HL-60 (cell line): ENCODE measurements at regions not wholly inside any gene's neighbourhood (a gene's known extent, or its start where the extent isn't known, plus 50 kb on each side); places are given as distances from the start of the nearest gene placed in this dataset.

Experiments used
- DNase-seq, 2 experiments: peaks; one replicate each; pipeline ENCODE4 v3.0.0-alpha.2; 2010 to 2020; ENCODE audit warnings: low read depth in 1 of 2, low spot score in 1 of 2
- H3K27ac ChIP-seq: fragments of 250-450 bp; sonication (Bioruptor Pico); replicated peaks from 2 replicates; pipeline ENCODE4 v1.5.1; 2020; ENCODE audit warnings: mild to moderate bottlenecking, moderate library complexity
- H3K27me3 ChIP-seq: fragments of 250-450 bp; sonication (Bioruptor Pico); 2 replicates; pipeline ENCODE4 v1.5.1; 2021; ENCODE audit warnings: mild to moderate bottlenecking, moderate library complexity; ENCODE audit not compliant: insufficient read depth, poor library complexity, severe bottlenecking
- H3K4me3 ChIP-seq: replicated peaks from 2 replicates; pipeline ENCODE4 v1.5.1; 2011; ENCODE audit warnings: mild to moderate bottlenecking, control low read depth, low read length; ENCODE audit not compliant: insufficient read depth
- GABPA ChIP-seq: IDR thresholded peaks from 2 replicates; pipeline ENCODE4 v1.6.1; 2012; ENCODE audit warnings: low read depth
- POLR2AphosphoS5 ChIP-seq: IDR thresholded peaks from 2 replicates; pipeline ENCODE4 v1.6.1; 2012; ENCODE audit warnings: low read depth
- SPI1 ChIP-seq: IDR thresholded peaks from 2 replicates; pipeline ENCODE4 v1.6.1; 2012; ENCODE audit warnings: low read depth, mild to moderate bottlenecking, borderline replicate concordance
- TF ChIP-seq, protein P1 (sequence below): IDR thresholded peaks from one replicate; pipeline ENCODE4 v1.5.1; 2011; ENCODE audit warnings: low read length, control low read depth, inconsistent platforms; ENCODE audit not compliant: insufficient read depth
- TF ChIP-seq, protein P2 (sequence below): IDR thresholded peaks from 2 replicates; pipeline ENCODE4 v1.6.1; 2012; ENCODE audit warnings: low read depth; ENCODE audit not compliant: insufficient replicate concordance

DNA sequence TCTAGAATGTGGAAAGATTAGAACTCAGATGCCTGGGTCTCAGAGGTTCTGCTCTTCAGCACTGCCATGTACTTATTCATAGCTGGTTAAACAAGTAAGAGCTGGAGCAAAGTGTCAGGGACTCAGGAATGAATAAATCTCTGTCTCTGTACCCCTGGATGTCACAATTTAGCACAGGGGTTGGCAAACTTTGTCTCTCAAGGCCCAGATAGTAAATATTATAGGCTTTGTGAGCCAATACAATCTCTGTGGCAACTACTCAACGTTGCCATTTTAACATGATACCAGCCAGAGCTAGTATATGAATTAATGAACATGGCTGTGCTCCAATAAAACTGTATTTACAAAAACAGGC lies 220.3 kb upstream of the MON1B start:
- DNase-seq, result no peak
- Histone ChIP-seq H3K27me3 (no peaks in the 10 kb centered on the region), H3K4me3 (no peak overlapping the region), H3K27ac (no peak overlapping the region)
- TF ChIP-seq GABPA (no peak), SPI1 (no peak), POLR2AphosphoS5 (no peak)
- TF ChIP-seq, protein P1, sequence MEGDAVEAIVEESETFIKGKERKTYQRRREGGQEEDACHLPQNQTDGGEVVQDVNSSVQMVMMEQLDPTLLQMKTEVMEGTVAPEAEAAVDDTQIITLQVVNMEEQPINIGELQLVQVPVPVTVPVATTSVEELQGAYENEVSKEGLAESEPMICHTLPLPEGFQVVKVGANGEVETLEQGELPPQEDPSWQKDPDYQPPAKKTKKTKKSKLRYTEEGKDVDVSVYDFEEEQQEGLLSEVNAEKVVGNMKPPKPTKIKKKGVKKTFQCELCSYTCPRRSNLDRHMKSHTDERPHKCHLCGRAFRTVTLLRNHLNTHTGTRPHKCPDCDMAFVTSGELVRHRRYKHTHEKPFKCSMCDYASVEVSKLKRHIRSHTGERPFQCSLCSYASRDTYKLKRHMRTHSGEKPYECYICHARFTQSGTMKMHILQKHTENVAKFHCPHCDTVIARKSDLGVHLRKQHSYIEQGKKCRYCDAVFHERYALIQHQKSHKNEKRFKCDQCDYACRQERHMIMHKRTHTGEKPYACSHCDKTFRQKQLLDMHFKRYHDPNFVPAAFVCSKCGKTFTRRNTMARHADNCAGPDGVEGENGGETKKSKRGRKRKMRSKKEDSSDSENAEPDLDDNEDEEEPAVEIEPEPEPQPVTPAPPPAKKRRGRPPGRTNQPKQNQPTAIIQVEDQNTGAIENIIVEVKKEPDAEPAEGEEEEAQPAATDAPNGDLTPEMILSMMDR, result no peak
- TF ChIP-seq, protein P2, sequence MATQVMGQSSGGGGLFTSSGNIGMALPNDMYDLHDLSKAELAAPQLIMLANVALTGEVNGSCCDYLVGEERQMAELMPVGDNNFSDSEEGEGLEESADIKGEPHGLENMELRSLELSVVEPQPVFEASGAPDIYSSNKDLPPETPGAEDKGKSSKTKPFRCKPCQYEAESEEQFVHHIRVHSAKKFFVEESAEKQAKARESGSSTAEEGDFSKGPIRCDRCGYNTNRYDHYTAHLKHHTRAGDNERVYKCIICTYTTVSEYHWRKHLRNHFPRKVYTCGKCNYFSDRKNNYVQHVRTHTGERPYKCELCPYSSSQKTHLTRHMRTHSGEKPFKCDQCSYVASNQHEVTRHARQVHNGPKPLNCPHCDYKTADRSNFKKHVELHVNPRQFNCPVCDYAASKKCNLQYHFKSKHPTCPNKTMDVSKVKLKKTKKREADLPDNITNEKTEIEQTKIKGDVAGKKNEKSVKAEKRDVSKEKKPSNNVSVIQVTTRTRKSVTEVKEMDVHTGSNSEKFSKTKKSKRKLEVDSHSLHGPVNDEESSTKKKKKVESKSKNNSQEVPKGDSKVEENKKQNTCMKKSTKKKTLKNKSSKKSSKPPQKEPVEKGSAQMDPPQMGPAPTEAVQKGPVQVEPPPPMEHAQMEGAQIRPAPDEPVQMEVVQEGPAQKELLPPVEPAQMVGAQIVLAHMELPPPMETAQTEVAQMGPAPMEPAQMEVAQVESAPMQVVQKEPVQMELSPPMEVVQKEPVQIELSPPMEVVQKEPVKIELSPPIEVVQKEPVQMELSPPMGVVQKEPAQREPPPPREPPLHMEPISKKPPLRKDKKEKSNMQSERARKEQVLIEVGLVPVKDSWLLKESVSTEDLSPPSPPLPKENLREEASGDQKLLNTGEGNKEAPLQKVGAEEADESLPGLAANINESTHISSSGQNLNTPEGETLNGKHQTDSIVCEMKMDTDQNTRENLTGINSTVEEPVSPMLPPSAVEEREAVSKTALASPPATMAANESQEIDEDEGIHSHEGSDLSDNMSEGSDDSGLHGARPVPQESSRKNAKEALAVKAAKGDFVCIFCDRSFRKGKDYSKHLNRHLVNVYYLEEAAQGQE, result no peak

DNA sequence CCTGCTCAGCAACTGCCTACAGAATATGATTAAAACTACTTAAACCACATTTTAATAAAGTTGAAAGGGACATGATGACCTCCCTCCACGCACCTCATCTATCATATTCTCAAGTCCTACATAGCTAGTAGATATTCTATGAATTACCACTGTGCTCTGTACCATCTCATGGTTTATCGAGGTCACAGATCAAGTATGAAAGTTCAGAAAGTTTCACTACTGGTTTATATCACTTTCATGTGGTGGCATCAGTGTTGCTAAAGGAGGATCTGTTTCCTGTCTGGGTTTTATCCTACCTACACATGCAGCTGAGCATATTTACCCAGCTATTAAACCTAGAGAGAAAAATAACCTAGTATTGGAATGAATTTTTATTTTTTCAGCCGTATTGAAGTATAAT lies 214.9 kb upstream of the MON1B start:
- no peak overlapping the region for H3K4me3 ChIP-seq
- TF ChIP-seq GABPA (no peak), POLR2AphosphoS5 (no peak), SPI1 (no peak)
- TF ChIP-seq, protein P1, result no peak
- TF ChIP-seq, protein P2, result no peak
- H3K27ac ChIP-seq, result no peak overlapping the region
- no peak for DNase-seq
- H3K27me3 ChIP-seq, result no peaks in the 10 kb centered on the region

DNA sequence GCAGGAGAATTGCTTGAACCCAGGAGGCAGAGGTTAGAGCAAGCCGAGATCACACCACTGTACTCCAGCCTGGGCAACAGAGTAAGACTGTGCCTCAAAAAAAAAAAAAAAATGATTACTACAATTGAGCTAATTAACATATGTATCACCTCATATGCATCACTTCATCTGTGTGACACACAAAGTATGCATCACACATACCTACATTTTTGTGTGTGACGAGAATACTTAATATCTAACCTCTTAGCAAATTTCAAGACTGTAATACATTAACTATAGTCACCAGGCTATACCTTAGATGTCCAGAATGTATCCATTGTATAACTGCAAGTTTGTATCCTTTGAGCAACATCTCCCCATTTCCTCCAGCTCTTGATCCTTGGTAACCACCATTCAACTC lies 214.2 kb upstream of the MON1B start:
- Histone ChIP-seq H3K4me3 (no peak overlapping the region), H3K27me3 (no peaks in the 10 kb centered on the region), H3K27ac (no peak overlapping the region)
- TF ChIP-seq, protein P1, result no peak
- TF ChIP-seq POLR2AphosphoS5, result no peak
- TF ChIP-seq, protein P2, result no peak
- TF ChIP-seq GABPA, result no peak
- no peak for TF ChIP-seq SPI1
- DNase-seq, result no peak
